ENCODE measurements at regions not wholly inside any gene's neighbourhood (a gene's known extent, or its start where the extent isn't known, plus 50 kb on each side); places are given as distances from the start of the nearest gene placed in this dataset.
A peak's percentile ranks its signal among the peaks of the same experiment; 100 is the strongest.

GRCh38 chr12:11946161-11946560, 124.6 kb upstream of the BCL2L14 start:
- no peak overlapping the region for H3K27ac ChIP-seq
- intact Hi-C loops (cut with DNase I; ENCODE audit: low total_unique reads): no loop called here
- no peaks in the 10 kb centered on the region for H3K9me3 ChIP-seq
- no peak for TF ChIP-seq POLR2A (IDR thresholded peaks at IDR 0.05)
- TF ChIP-seq CTCF (IDR thresholded peaks at IDR 0.05 in 8 of 11, conservative IDR thresholded peaks at IDR 0.05 in 3 of 11): no peak
- TF ChIP-seq POLR2AphosphoS5 (IDR thresholded peaks at IDR 0.05): no peak
- 92 to 96% (median 92%) methylated on average over 10 to 13 of the region's 13 CpGs for WGBS, 5 donors
- peaks cover 0 to 12% (median 8%) of the 10 kb centered on the region in 6 donors for H3K4me1 ChIP-seq
- no peak overlapping the region for H3K4me3 ChIP-seq
- H3K27me3 ChIP-seq (replicated peaks in 1 of 7): no peaks in the 10 kb centered on the region
- no peaks in the 10 kb centered on the region for H3K36me3 ChIP-seq
- no peak for DNase-seq

GRCh38 chr12:11947213-11947612, 123.5 kb upstream of the BCL2L14 start:
- Histone ChIP-seq H3K27me3 (replicated peaks in 1 of 7) (no peaks in the 10 kb centered on the region), H3K4me3 (no peak overlapping the region), H3K4me1 (peaks cover 0 to 12% (median 8%) of the 10 kb centered on the region in 6 donors), H3K9me3 (no peaks in the 10 kb centered on the region), H3K36me3 (no peaks in the 10 kb centered on the region), H3K27ac (no peak overlapping the region)
- intact Hi-C loops (cut with DNase I; ENCODE audit: low total_unique reads): no loop called here
- no peak for DNase-seq
- TF ChIP-seq POLR2A (IDR thresholded peaks at IDR 0.05): no peak
- TF ChIP-seq POLR2AphosphoS5 (IDR thresholded peaks at IDR 0.05): no peak
- no peak for TF ChIP-seq CTCF (IDR thresholded peaks at IDR 0.05 in 8 of 11, conservative IDR thresholded peaks at IDR 0.05 in 3 of 11)
- 33 to 55% (median 43%) methylated on average over 6 of the region's 6 CpGs for WGBS, 5 donors

- TF ChIP-seq CTCF (IDR thresholded peaks at IDR 0.05 in 8 of 11, conservative IDR thresholded peaks at IDR 0.05 in 3 of 11) (no peak), POLR2AphosphoS5 (IDR thresholded peaks at IDR 0.05) (peak; percentile 43 to 77 (median 63))
- DNase-seq: peak; percentile 78
- H3K27ac ChIP-seq: no peak overlapping the region
- no peaks in the 10 kb centered on the region for H3K27me3 ChIP-seq (replicated peaks in 1 of 7)
- intact Hi-C loops (cut with DNase I; ENCODE audit: low total_unique reads): no loop called here
- no peaks in the 10 kb centered on the region for H3K36me3 ChIP-seq
- WGBS, 5 donors: 30 to 48% (median 36%) methylated on average over 5 to 9 of the region's 9 CpGs
- H3K9me3 ChIP-seq: no peaks in the 10 kb centered on the region
- H3K4me3 ChIP-seq: no peak overlapping the region
- H3K4me1 ChIP-seq: peaks cover 0 to 25% (median 13%) of the 10 kb centered on the region in 6 donors
Measured at GRCh38 chr12:11949738-11950411, 120.9 kb upstream of the BCL2L14 start.

GRCh38 chr12:11951209-11951608, 119.5 kb upstream of the BCL2L14 start:
- intact Hi-C loops (cut with DNase I; ENCODE audit: low total_unique reads): no loop called here
- 74 to 88% (median 85%) methylated on average over 5 of the region's 5 CpGs for WGBS, 5 donors
- H3K27me3 ChIP-seq (replicated peaks in 1 of 7): no peaks in the 10 kb centered on the region

More at GRCh38 chr12:11951209-11951608, 119.5 kb upstream of the BCL2L14 start:
- TF ChIP-seq POLR2A (IDR thresholded peaks at IDR 0.05) (no peak), CTCF (IDR thresholded peaks at IDR 0.05 in 8 of 11, conservative IDR thresholded peaks at IDR 0.05 in 3 of 11) (no peak), POLR2AphosphoS5 (IDR thresholded peaks at IDR 0.05) (no peak)
- no peak for DNase-seq
- Histone ChIP-seq H3K4me1 (peaks cover 0 to 25% (median 13%) of the 10 kb centered on the region in 6 donors), H3K4me3 (no peak overlapping the region), H3K9me3 (no peaks in the 10 kb centered on the region), H3K36me3 (no peaks in the 10 kb centered on the region), H3K27ac (no peak overlapping the region)

All from spleen (tissue), 11 donors.